Fibroblast of pulmonary artery (primary cell): ENCODE measurements at regions not wholly inside any gene's neighbourhood (a gene's known extent, or its start where the extent isn't known, plus 50 kb on each side); places are given as distances from the start of the nearest gene placed in this dataset.

ENCODE experiments used
- DNase-seq: peaks from one replicate; pipeline ENCODE4 v3.0.0-alpha.2; 2010; ENCODE audit warnings: low read depth
- H3K4me3 ChIP-seq: replicated peaks from 2 replicates; pipeline ENCODE4 v1.5.1; 2011; ENCODE audit warnings: low read depth, mild to moderate bottlenecking, control low read depth, low read length, moderate library complexity
- TF ChIP-seq, protein P1 (sequence below): IDR thresholded peaks from 2 replicates; pipeline ENCODE4 v1.5.1; 2011; ENCODE audit warnings: mild to moderate bottlenecking, control low read depth, low read length, inconsistent platforms; ENCODE audit errors: missing control alignments

DNA sequence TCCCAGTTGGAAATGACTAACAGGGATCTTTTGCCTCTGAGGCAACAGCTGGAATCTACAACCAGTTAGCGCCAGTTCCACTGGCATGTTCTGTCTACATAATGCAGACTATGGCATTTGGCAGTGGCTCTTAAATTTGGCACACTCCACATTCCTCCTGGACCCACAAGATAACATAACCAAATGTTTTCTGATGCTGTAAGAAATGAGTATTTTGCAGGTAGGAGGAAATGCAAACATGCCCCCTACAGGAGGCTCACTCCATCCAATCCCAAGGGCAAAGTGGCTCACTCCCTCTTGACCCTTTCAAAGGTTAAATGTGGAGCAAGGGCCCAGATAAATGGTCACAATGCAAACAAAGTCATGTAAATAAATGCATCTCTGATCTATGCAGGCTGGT lies 129.2 kb upstream of the PROX1 start:
- TF ChIP-seq, protein P1, sequence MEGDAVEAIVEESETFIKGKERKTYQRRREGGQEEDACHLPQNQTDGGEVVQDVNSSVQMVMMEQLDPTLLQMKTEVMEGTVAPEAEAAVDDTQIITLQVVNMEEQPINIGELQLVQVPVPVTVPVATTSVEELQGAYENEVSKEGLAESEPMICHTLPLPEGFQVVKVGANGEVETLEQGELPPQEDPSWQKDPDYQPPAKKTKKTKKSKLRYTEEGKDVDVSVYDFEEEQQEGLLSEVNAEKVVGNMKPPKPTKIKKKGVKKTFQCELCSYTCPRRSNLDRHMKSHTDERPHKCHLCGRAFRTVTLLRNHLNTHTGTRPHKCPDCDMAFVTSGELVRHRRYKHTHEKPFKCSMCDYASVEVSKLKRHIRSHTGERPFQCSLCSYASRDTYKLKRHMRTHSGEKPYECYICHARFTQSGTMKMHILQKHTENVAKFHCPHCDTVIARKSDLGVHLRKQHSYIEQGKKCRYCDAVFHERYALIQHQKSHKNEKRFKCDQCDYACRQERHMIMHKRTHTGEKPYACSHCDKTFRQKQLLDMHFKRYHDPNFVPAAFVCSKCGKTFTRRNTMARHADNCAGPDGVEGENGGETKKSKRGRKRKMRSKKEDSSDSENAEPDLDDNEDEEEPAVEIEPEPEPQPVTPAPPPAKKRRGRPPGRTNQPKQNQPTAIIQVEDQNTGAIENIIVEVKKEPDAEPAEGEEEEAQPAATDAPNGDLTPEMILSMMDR, result no peak
- no peak for DNase-seq
- H3K4me3 ChIP-seq, result no peak overlapping the region

DNA sequence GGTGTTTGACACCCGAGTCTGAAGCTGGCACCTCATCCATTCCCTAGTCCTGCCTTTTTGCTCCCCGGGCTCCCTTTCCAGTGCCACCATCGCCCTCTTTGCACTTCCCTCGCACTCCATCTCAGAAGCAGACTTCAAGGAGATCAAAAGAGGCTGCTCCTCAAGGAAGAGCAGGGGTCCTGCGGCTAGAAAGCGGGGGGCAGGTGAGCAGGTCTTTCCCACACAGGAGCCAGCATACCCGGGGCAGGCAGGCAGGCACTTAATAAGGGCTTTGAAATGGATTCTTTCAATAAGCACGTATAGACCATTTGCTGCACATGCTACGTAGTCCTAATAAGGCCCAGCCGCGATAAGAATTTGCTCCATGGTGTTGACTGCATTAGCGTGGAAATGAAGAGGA lies 125.9 kb upstream of the PROX1 start:
- DNase-seq, result no peak
- no peak overlapping the region for H3K4me3 ChIP-seq
- TF ChIP-seq, protein P1, result no peak

DNA sequence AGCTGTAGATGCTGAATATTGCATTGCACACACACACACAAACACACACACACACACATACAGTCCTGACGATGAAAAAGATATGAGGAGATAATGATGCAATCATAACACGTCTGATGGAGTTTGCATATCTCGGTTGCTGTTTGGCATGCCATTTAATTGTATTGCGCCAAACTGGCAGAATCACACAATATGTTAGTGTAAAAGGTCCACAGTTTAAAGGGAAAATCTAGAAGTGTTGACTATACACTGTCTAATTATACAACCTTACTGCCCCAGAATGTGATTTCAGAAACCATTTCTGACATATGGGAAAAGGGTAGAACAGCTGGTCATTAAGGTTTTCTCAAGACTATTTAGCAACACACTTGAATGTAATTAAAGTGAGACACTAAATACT lies 123.7 kb upstream of the PROX1 start:
- H3K4me3 ChIP-seq, result no peak overlapping the region
- DNase-seq, result no peak
- TF ChIP-seq, protein P1, result no peak

DNA sequence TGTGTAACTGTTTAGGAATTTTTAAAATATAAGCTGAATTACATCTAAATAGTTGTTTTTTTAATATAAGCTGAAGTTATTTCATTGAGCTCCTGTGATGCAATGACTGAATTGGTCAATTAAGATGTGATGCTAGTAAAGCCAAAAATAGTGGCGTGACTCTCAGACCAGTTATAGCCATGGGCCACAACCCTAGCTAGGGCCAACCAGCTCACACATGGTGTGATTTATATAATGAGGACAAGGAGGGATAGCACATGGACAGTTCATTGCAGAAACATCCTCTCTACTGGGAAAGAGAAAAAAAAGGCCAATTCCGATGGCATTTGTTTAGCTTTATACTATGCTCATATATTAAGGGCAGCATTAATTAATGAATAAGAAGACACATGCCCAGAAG lies 119.3 kb upstream of the PROX1 start:
- H3K4me3 ChIP-seq, result no peak overlapping the region
- DNase-seq, result no peak
- TF ChIP-seq, protein P1, result no peak

DNA sequence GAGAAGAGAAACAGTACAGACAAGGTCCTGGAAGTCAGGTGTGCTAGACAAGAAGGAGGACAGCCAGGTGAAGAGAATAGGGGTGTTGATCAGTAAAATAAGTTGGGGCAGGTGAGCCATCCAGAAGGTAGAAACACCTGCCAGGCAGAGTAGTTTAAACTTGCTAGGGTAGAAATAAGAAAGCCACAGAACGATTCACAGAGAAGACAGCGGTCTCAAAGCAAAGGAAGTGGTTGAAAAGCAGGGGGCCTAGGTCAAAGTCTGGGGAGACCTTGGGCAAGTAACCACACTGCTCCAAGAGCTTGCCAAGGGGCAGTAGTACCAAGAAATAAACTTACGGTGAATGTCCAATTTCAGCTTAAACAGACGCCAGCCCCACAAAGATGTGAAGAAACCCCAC lies 116.6 kb upstream of the PROX1 start:
- TF ChIP-seq, protein P1, result no peak
- DNase-seq, result no peak
- no peak overlapping the region for H3K4me3 ChIP-seq

DNA sequence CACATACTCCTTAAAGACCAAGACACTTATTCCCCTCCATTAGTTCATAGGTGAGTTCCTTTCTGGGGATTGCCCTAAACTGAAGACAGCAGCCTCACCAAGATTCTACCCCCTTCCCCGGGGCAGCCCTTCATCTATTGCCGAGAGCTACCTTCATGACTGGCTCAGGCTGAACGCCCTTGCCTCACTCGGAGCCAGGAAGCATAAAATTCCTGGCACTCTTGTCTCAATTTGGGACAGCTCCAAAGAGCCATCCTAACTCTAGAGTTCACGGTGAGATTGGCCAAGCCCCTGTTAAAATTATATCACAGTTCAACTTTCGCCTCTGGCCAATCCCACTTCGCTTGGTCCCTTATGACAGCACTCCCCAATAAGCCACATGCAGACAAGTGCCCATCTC lies 113.0 kb upstream of the PROX1 start:
- TF ChIP-seq, protein P1, result no peak
- H3K4me3 ChIP-seq, result no peak overlapping the region
- no peak for DNase-seq

DNA sequence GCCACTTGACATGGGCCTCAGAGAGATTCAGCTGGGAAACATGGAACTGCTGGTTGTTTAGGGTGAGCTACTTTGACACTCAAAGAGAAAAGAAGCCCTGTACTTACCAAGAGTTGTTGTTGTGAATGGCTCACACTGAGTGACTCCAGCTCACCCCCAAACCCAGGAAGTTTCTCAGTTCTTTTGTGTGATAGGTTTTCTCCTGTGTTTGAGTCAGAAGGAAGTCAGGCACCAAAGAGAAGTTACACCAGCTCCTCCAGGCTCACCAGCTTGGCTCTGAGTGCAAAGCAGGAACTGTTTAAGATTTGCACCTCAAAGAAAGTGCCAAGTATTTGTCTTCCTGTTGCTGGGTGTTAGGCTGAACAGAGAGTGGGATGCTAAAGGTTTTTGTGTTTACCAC lies 111.2 kb upstream of the PROX1 start:
- TF ChIP-seq, protein P1, result no peak
- no peak for DNase-seq
- no peak overlapping the region for H3K4me3 ChIP-seq
